ENCODE measurements at regions not wholly inside any gene's neighbourhood (a gene's known extent, or its start where the extent isn't known, plus 50 kb on each side); places are given as distances from the start of the nearest gene placed in this dataset.

GRCh38 chr2:153213022-153213421 is 265.5 kb downstream of the RPRM start:
- H3K27ac ChIP-seq = no peak overlapping the region
- no peak for DNase-seq (ENCODE audit: low read depth, low spot score)

GRCh38 chr2:153197402-153198386 is 280.9 kb downstream of the RPRM start:
- H3K27ac ChIP-seq = no peak overlapping the region
- no peak for DNase-seq (ENCODE audit: low read depth, low spot score)

GRCh38 chr2:153196378-153197058 is 282.0 kb downstream of the RPRM start:
- no peak overlapping the region for H3K27ac ChIP-seq
- no peak for DNase-seq (ENCODE audit: low read depth, low spot score)

DNA sequence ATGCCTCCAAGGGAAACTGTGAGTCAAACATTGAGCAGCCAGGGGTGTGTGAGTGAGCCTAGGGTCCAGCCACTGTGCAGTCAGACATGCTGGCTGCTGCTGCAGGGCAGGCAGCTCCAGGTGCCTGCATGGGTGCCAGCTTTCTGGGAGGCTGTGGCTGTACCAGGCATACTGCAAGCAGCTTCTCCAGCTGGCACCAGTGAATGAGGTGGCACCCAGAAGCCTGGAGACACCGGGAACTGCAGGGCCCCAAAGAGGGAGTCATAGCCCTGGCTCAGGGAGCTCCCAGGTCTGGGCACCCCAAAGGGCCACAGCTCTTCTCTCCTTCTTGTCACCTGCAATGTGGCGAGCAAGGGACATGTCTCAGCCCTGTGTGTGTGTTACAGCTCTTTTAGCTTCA is 283.2 kb downstream of the RPRM start:
- DNase-seq (ENCODE audit: low read depth, low spot score) = no peak

GRCh38 chr2:153189091-153189888 is 289.3 kb downstream of the RPRM start:
- DNase-seq (ENCODE audit: low read depth, low spot score) = no peak

More for the DNA sequence above, 283.2 kb downstream of the RPRM start:
- no peak overlapping the region for H3K27ac ChIP-seq

GRCh38 chr2:153179808-153180207 is 298.8 kb downstream of the RPRM start:
- H3K27ac ChIP-seq = no peak overlapping the region
- DNase-seq (ENCODE audit: low read depth, low spot score) = no peak

More at GRCh38 chr2:153189091-153189888, 289.3 kb downstream of the RPRM start:
- no peak overlapping the region for H3K27ac ChIP-seq

- no peak for DNase-seq (ENCODE audit: low read depth, low spot score)
- H3K27ac ChIP-seq = no peak overlapping the region
These were observed 309.0 kb downstream of the RPRM start for GRCh38 chr2:153169609-153170008.

- no peak overlapping the region for H3K27ac ChIP-seq
- DNase-seq (ENCODE audit: low read depth, low spot score) = no peak
These were observed 313.5 kb downstream of the RPRM start for GRCh38 chr2:153165021-153165420.

GRCh38 chr2:153163055-153163454 is 315.5 kb downstream of the RPRM start:
- no peak overlapping the region for H3K27ac ChIP-seq
- DNase-seq (ENCODE audit: low read depth, low spot score) = peak; percentile 6

- no peak for DNase-seq (ENCODE audit: low read depth, low spot score)
These were observed 321.8 kb downstream of the RPRM start for GRCh38 chr2:153156743-153157142.

DNA sequence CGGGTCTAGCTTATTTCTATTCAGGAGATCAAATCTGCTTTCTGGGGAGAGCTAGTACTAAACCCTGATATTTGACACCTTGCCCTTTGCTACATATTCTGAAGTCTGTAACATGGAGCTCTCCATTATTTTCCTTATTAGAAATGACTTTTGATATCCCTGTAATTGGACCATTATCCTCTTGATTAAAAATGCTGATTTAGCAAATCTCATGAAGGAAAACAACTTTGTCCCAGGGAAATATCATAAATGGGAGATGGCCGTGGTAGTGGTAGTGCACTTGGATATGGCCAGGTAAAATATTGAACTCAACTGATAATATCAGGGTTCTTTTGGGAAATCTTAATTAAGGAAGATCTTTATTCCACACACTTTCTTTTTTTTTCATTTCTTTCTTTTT is 326.5 kb downstream of the RPRM start:
- H3K27ac ChIP-seq = no peak overlapping the region
- DNase-seq (ENCODE audit: low read depth, low spot score) = no peak

More at GRCh38 chr2:153156743-153157142, 321.8 kb downstream of the RPRM start:
- H3K27ac ChIP-seq = no peak overlapping the region

- DNase-seq (ENCODE audit: low read depth, low spot score) = no peak
- no peak overlapping the region for H3K27ac ChIP-seq
These were observed 333.0 kb downstream of the RPRM start for GRCh38 chr2:153145470-153145978.

DNA sequence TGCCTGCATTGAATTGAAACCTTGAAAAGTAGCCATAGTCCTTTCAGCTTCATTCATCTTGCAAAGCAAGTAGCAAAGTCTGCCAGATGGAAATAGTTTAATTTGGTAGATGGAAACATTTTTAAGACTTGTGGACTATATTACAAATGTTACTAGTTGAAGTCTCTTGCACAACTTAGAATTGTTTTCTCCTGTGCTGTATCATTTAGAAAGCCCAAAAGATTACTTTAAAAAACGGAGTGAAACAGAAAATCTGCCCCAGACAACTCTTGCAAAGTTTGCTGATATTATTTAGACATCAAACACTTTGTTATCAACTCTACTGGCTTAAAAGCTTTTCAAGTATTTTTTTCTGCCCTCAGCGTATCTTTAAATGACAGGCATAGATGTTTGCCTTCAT is 335.0 kb downstream of the RPRM start:
- DNase-seq (ENCODE audit: low read depth, low spot score) = no peak
- H3K27ac ChIP-seq = no peak overlapping the region

GRCh38 chr2:153140498-153140897 is 338.1 kb downstream of the RPRM start:
- no peak for DNase-seq (ENCODE audit: low read depth, low spot score)
- no peak overlapping the region for H3K27ac ChIP-seq

DNA sequence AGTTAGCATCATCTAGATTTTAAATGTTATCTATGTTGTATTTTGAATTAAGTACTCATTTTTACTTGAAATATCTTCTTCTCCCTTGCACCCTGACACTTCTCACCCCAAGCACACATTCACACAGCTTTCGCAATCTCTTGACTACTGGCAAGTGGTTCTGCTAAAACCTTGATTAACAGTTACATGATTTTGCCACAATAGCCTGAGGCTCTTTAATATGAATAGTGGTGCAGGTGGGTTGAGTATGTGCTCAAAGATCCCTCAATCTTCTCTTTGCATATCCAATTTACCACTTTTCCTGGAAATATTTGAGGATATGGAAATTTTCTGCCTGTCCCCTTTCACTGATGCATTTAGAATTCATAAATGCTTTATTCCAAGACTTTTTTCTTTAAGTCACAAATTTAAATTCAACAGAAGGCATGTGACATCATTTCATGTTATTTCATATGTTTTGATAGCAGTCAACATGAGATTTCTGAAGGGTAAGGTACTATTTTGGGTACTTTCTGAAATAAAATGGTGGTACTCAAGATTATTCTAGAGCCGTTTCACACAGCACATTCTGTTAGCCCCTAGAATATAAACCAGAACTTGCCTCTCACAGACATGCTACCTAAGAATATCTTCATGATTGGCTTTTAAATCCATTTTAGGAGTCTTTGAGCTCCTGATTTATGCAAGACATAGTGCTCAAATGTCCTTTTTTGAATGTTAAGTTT is 339.7 kb downstream of the RPRM start:
- H3K27ac ChIP-seq = no peak overlapping the region
- DNase-seq (ENCODE audit: low read depth, low spot score) = no peak

DNA sequence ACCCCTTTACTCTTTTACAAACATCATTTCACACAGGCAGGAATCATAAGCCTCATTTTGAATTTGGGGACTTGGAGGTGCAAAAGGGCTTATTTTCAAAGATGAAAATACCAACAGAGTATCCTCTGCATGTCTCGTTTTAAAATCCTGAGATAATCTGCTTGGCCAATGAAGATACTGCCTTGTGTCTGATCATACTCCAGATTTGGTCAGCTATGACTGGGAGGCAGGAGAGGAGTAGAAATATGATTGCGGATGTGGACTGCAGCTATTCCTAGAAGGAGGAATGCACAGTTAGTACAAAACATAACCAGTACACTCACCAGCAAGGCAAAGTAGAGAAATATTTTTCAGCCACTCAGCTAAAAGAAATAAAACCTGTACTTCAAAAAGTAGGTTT is 342.3 kb downstream of the RPRM start:
- DNase-seq (ENCODE audit: low read depth, low spot score) = no peak
- no peak overlapping the region for H3K27ac ChIP-seq

- no peak for DNase-seq (ENCODE audit: low read depth, low spot score)
- H3K27ac ChIP-seq = no peak overlapping the region
These were observed 343.8 kb downstream of the RPRM start for GRCh38 chr2:153134725-153135124.

- H3K27ac ChIP-seq = no peak overlapping the region
- DNase-seq (ENCODE audit: low read depth, low spot score) = no peak
These were observed 344.8 kb downstream of the RPRM start for GRCh38 chr2:153133716-153134115.

GRCh38 chr2:153132418-153132817 is 346.1 kb downstream of the RPRM start:
- H3K27ac ChIP-seq = no peak overlapping the region
- DNase-seq (ENCODE audit: low read depth, low spot score) = no peak

- no peak for DNase-seq (ENCODE audit: low read depth, low spot score)
- no peak overlapping the region for H3K27ac ChIP-seq
These were observed 363.4 kb downstream of the RPRM start for GRCh38 chr2:153115141-153115540.

Measured in epithelial cell of prostate (primary cell).